ENCODE measurements at regions not wholly inside any gene's neighbourhood (a gene's known extent, or its start where the extent isn't known, plus 50 kb on each side); places are given as distances from the start of the nearest gene placed in this dataset.

GRCh38 chr2:18860179-18860578 is 270.8 kb upstream of the NT5C1B start:
- no peak for DNase-seq

- DNase-seq, result no peak
These were observed 267.4 kb upstream of the NT5C1B start for GRCh38 chr2:18856765-18857164.

GRCh38 chr2:18855027-18855426 is 265.7 kb upstream of the NT5C1B start:
- no peak for DNase-seq

- DNase-seq, result no peak
These were observed 260.6 kb upstream of the NT5C1B start for GRCh38 chr2:18849841-18850578.

DNA sequence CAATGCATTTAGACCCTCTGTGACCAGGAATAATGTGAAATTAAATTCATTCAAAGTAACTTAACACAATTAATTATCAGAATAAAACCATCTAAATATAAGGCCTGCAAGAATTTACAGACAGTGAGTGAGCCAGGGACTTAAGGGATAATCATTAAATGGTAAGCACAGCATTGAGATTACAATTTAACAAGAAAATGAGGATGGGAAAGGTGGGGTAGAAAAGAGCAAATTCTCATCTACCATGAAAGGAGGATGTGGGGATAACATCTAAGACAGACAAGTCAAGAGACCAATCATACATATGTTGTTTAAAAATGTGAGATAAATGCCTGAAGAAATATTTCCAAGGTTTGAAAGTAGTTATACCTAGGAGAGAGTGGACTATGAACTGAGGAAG is 259.3 kb upstream of the NT5C1B start:
- no peak for DNase-seq

DNA sequence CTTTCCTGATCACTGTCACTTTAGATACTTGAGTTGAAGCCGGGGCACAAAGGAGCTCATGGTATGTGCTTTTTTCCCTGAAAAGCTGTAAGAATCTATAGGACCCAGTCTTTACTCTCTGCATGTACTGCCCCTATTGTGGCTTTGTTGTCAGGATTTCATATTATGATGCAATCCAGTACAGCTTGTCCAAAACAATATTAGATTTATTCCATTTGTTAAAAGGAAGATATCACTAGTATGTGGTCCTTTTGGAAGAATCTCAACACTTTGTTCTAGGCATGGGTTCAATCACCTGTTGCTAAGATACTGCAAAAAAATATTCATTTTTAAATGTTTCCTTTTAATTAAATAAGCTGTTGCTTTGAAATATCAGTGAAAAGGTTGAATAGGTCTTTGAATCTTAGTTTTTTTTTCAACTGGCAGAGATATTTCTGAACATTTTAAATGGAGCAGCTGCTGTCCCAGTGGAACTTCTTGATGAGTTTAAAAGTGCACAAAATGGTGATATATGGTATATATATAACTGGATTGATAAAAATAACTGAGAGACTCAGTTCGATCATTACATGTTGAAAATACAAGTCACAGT is 256.6 kb upstream of the NT5C1B start:
- no peak for DNase-seq

DNA sequence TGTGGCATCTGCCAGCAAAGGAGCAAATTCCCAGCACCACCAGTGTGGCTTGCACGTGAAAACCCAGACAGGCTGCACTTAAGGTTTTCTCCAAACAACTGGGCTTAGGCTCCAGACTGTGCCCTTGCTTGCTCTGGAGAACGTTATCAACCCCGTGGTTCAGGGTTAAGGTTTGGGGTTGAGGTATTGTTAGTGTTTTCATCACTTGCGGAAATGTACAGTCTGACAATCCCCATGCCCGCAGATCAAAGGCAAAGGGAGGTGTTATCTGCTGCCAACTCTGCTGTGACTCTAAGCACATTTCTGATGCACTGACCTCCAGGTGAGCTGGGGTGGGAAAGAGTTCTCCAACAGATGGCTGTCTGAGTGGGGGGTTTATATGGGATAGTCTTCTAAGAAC is 253.5 kb upstream of the NT5C1B start:
- no peak for DNase-seq

DNA sequence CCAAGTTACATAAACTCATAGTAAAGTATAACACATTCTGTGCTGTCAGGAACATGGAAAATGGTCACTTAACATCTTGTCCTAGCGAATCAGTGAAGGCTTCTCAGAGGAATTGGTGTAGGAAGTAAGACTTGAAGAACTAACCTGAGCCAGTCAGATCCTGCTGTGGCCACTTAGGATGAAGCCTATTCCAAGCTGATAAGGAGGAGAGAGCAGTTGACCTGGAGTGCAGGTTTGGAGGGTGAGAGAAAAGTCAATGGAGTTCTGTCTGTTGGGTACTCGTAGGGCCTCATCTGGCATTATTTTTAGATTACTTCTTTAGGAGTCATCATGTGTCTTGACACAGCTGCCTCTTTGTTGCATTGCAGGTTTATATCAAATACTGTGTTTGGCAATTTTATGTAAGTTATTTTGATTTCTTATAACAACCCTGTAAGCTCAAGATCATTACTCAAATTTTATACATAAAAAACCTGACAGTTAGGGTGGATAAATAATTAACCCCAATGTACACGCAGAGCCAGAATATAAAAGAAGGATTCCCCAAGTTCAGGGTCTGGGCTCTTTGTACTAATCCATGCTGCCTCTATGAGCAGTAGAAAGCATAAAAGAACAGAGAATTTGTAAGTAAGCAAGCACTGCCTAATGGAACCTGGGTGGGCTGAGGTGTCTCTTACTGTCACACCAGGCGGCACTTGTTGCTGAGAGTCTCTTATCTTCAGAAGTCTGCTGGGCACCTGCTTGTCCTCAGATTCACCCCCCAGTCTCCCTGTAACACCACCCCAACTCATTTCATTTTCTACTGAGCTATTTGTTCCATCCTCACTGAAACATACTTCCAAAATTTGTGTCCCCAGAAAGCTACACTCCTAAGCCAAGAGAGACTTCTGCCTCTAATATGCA is 252.1 kb upstream of the NT5C1B start:
- DNase-seq, result no peak

DNA sequence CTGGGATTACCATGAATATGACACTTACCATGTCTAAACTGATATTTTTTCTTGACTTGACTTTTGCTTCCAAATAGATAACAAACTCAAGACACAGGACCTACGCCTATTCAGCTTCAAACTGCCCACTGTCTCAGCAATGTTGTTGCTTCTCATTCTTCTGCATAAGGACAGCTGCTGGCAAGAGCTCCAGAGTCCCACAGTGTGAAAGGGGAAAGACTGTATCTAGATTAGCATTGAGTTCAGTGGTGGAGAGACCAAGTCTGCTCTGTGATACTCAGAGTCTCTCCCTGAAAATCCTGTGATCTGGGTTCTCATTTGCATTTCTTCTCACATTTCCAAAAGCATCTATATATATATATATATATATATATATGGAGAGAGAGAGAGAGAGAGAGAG is 247.9 kb upstream of the NT5C1B start:
- no peak for DNase-seq

DNA sequence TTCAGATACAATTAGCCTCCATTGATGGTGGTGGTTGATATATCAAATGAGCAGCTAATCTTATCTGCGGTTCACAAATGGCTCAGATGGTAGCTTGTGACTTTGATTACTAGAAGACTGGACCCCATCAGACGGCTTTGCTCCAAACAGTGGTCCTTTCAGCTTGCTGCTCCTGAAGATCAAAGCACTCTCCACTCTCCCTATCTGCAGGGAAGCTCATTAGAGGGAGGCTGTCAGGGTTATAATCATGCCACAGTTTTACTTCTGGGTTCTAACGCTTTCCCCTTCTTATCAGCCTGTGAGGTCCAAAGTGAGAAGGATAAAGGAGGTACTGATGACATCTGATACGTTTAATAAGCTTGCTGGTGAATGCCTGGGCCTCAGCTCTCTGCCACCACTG is 247.1 kb upstream of the NT5C1B start:
- no peak for DNase-seq

DNA sequence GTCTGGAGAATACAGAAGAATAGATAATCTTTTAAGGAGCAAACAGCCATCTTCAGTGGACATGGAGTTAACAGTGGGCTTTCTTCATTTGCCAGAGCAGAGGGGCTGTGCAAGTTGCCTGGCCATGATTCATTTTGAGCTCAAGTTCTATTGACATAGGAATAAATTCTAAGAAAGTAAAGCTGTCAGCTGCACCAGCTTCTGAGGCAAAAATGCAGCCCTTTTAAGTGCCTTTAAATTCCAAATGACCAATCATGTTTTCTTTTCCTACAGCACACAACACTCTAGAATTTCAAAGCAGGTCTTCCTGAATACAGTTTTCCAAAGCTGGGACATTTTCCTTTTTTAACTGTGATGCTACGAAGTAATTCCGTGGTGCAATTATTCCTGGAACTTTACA is 246.4 kb upstream of the NT5C1B start:
- no peak for DNase-seq

GRCh38 chr2:18834341-18834740 is 245.0 kb upstream of the NT5C1B start:
- no peak for DNase-seq

DNA sequence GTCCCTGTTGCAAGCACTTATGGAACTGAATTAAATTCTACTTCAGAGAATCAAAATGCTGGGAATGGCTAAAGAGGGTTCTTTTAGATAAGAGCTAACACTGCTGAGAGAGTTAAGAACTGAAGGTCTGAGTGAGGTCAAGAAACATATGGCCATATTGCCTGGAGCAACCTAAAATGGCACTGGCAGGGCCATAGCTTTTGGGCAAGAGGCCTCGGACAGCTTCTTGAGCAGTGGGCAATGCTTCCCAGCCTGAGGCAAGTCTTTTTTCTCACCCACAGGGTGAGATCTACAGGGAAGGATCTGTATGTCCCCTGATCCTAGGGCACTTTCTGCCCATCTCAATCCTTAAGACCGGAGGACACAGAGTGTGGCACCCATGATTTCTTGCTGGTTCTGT is 244.6 kb upstream of the NT5C1B start:
- no peak for DNase-seq

DNA sequence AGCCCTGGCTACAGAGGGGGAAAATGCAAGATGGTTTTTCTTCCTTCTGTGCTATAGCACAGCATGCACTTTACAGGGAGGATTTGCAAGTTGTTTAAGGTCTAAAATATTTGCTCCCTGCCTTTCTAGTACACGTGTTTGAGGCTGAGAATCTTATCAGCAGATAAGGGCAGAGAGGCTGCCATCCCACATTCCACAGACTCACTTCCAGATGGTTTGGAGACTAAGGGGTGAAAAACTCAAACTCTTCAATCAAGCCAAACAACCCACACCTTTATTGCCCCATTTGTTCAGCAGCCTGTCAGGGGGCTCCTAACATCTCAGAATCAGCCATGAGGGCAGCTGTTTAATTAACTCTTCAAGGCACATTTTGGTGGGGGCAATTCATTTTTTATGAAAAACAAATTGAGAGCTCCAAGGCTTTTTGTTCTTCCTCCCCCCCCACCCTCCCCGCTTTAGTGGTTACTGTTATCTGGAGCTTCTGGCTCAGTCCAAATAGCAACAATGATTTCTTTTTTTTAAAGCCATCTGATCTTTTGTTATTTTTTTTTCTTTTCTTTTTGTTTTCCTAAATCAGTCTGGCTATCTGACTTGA is 242.6 kb upstream of the NT5C1B start:
- DNase-seq, result no peak

GRCh38 chr2:18830962-18831361 is 241.6 kb upstream of the NT5C1B start:
- no peak for DNase-seq

- no peak for DNase-seq
These were observed 240.6 kb upstream of the NT5C1B start for GRCh38 chr2:18829976-18830375.

- peak; percentile 6 for DNase-seq
These were observed 240.0 kb upstream of the NT5C1B start for GRCh38 chr2:18829251-18829902.

- DNase-seq, result no peak
These were observed 238.9 kb upstream of the NT5C1B start for GRCh38 chr2:18828296-18828695.

- DNase-seq, result no peak
These were observed 236.5 kb upstream of the NT5C1B start for GRCh38 chr2:18825838-18826237.

- no peak for DNase-seq
These were observed 235.5 kb upstream of the NT5C1B start for GRCh38 chr2:18824915-18825314.

GRCh38 chr2:18824325-18824790 is 235.0 kb upstream of the NT5C1B start:
- DNase-seq, result no peak

GRCh38 chr2:18821431-18821830 is 232.1 kb upstream of the NT5C1B start:
- no peak for DNase-seq

GRCh38 chr2:18820966-18821365 is 231.6 kb upstream of the NT5C1B start:
- no peak for DNase-seq
